NCI-H2171 treated with DMSO at 0.1 percent for 48 hours (cell line): ENCODE measurements at regions not wholly inside any gene's neighbourhood (a gene's known extent, or its start where the extent isn't known, plus 50 kb on each side); places are given as distances from the start of the nearest gene placed in this dataset.

Experiments
- DNase-seq: peaks from one replicate; lab custom pipeline; 2025; lab: John Stamatoyannopoulos, UW

DNA sequence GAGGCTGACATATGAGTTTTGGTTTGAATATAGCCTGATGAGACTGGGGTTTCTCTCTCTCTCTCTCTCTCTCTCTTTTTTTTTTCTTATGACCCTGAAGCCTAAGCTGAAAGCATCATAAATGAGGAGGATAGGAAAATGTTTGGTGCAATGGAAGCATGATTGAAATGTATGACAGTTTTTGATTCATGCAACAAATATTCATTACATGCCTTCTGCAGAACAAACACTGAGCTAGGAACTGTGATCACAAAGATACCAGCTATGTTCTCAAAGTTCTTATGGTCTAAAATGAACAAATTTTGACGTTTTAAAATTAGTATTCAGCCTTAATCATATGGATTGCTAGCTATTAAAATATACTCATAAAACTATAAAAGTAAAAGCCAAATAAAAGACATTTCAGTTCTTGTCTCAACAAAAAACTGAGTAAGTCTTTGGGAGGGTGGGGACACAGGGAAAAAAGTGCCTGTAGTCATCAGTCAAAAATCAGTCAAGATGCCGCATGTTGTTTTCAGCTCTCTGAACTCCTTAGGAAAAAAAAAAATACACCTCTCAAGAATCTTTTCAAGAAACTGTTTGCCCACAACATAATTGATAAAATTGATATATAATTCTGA lies 57.2 kb downstream of the NKX6-1 start:
- DNase-seq = no peak

- DNase-seq = no peak
Measured at GRCh38 chr4:84439996-84440395, 59.1 kb downstream of the NKX6-1 start.

GRCh38 chr4:84436812-84437211 lies 62.3 kb downstream of the NKX6-1 start:
- DNase-seq = no peak

DNA sequence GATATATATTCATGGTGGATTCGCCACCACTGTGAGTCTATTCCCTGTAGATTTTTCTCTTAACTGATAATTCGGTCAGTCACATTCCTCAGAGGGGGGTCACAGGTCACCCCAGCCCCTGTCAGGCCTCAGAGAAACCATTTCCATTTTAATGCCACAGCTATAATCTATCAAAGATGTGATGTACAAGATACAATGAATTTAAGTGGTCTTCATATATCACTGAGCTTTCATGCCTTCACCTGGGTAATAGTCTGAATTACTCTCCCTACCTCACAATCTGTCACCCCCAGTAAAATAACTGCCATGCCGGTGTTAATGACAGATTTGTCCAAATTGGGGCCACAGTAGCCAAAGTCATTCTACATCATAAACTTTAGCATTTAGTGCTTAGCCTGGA lies 64.7 kb downstream of the NKX6-1 start:
- DNase-seq = no peak

DNA sequence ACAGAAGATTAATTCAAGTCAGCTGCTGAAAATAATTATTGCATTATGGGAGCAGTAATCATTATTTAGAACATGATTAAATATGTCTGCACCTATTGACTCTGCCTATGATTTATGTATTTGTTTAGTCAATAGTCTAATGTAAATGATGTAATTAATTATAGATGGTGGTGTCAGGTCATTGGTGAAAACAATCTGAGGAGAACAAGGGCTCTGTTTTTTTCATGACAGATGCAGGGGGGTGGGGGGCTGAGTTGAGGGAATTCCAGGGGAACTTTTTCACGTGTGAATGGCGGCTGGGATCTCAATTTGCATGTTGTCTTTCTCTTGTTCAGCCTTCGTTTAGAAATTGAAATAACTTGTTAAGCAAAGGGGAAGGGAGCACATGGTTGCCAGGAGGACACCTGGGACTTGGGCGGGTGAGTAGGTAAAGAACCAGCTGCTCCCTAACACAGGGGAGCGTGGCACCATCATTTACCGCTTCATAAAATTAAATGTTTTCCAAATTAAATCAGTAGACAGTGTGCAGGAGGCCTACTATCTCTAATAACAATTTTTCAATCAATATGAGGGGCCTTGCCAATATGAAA lies 65.4 kb downstream of the NKX6-1 start:
- no peak for DNase-seq

- no peak for DNase-seq
Measured at GRCh38 chr4:84432713-84433112, 66.4 kb downstream of the NKX6-1 start.

DNA sequence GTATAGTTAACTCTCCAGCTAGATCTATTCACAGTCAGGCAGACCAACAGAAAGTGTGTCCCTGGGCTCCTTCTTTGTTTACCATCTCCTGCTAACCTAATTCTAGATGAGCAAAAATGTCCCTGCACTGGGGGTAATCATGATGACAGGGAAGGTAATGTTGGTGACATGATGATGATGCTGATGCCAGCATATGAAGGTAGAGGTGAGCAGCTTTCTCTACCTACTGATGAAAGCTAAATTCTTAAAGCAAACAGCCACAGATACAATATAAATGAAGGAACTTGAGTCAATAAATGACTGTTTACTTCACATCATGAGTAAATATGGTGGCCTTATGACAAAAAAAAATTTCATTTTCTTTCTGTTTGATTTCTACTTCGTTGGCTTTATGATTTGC lies 78.5 kb downstream of the NKX6-1 start:
- no peak for DNase-seq

GRCh38 chr4:84419201-84419600 lies 79.9 kb downstream of the NKX6-1 start:
- DNase-seq = no peak

DNA sequence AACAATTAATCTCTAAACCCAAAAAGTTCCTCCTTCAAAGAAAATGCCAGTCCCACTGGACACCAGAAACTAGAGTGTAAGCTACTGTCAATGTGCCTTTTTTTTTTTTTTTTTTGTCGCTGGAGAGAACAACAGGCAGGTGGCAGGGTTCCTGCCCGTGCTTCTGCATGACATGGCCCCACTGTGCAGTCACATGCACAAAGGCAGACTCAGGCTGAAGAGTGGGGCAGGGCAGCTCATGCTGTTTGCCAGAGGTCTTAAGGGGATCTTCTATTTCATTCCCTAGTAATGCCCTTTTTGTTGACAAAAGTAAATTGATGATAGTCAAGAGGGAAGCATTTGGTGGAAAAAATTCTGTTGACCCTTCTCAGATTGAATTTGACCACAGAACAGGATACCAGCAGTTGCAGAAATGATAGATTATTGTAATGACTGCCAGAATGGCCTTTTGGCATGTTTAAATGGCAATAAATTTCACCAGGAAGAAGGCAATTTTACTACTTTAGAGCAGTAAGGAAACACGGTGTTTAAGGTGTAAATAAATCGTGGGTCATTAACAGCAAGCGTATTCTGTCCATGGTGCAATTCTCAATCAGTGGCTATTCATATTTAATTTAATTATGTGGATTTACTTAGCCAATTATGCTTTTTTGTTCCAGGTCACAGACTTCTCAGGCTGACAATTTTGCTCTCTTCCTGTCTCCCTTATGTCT lies 80.9 kb downstream of the NKX6-1 start:
- DNase-seq = peak; percentile 10

- DNase-seq = no peak
Measured at GRCh38 chr4:84413976-84414375, 85.1 kb downstream of the NKX6-1 start.

GRCh38 chr4:84413480-84413879 lies 85.6 kb downstream of the NKX6-1 start:
- DNase-seq = no peak

DNA sequence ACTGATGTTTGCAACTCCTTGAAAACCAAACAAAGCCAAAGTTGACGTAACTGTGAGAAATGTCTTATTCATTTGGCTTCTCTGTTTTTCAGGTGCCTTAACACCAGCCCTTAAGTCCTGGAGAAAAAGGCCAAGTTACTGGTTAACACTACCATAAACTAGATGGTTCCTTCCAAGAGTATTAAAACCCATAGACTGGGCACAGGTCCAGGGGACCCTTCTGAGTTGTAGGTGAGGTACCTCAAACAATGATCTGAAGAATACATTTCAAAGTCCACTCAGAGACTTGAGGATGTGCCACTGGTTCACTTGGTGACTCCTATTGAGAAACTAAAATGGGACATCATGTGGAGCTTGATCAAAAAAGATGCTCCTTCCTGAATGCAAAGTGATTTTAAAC lies 87.0 kb downstream of the NKX6-1 start:
- DNase-seq = no peak

GRCh38 chr4:84407554-84408407 lies 91.3 kb downstream of the NKX6-1 start:
- DNase-seq = no peak

DNA sequence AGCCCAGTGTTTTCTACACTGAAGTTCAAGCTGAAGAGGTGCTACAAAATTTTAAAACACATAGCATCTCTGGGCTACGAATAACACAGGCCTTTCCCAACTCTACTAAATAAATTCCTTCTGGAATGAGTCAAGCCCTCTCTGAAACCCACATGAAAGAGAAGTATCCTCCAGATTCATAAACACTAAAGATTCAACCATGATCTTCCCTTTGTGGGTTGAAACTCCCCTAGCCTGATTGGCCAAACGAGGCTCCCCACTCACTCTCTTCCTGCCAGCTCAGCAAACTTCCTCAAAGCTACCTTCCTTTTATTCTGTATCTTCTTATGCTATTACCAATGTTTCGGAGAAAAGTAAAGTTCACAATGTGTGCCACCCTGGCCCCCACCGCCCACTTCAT lies 95.4 kb downstream of the NKX6-1 start:
- no peak for DNase-seq

- DNase-seq = peak; percentile 65
Measured at GRCh38 chr4:84401701-84402306, 97.3 kb downstream of the NKX6-1 start.

- DNase-seq = no peak
Measured at GRCh38 chr4:84394386-84394785, 104.7 kb downstream of the NKX6-1 start.

- DNase-seq = no peak
Measured at GRCh38 chr4:84392951-84393590, 106.0 kb downstream of the NKX6-1 start.

DNA sequence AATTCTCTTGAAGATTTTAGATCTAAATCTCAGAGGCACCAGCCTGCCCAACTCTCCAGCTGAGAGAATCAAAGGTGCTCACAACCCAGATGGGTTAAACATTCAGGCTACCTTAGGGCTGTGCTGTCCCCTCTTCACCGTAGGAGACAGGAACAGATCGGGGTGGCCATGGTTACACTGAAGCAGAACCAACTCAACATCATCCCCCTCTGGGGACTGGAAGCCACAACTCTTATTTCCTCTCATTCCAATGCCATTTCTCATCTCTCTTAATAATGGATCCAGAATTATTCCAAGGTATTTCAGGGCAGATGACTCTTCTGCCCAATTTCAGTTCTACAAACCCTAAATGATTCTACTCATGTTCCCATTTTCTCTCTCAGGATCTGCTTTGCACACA lies 109.7 kb downstream of the NKX6-1 start:
- DNase-seq = no peak

DNA sequence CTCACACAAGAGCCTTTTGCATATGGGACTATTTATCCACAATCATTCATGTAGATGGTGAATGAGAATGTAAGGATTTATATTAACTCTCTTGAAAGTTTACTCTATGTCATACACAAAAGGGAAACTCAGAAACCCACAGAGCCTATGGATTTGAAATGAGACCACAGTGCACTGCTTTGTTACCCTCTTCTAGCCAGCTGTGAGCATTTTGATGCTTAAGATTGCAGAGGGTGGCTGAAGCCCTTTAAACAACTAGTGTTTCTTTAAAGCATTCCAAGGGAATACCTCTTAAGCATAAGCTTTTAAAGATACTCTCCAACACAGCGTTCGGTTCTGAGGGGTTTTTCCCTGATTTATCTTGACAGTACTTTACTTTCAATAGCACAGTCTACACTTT lies 113.9 kb downstream of the NKX6-1 start:
- DNase-seq = no peak

DNA sequence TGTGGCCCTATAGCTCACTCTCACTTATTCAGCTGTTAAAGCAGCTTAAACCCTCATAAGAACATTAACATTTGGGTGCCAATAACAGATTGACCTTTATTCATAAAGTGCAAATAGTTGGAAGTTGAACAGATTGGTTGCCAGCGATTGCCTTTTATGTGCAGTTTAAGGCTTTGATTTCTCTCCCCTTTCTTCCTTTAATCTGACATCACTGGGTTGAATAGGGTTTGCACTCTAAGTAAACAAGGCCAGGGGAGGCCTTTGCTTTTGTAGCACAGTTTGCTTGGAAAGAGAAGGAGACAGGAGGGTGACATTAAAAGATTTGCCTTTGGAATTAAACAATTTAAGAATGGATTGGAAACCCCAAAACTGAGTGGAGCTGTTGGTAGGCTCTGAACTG lies 114.3 kb downstream of the NKX6-1 start:
- DNase-seq = no peak

GRCh38 chr4:84381759-84382158 lies 117.3 kb downstream of the NKX6-1 start:
- no peak for DNase-seq
